Lower leg skin (tissue), 3 donors: ENCODE measurements at regions not wholly inside any gene's neighbourhood (a gene's known extent, or its start where the extent isn't known, plus 50 kb on each side); places are given as distances from the start of the nearest gene placed in this dataset.

ENCODE experiments used
- POLR2A ChIP-seq, 2 donors: fragments of 450-650 bp; IDR thresholded peaks; one replicate each; pipeline ENCODE4 v1.6.1; 2016 to 2017; ENCODE audit warnings: antibody characterized with exemption in 2 of 2, mild to moderate bottlenecking in 1 of 2, moderate library complexity in 1 of 2
- TF ChIP-seq, protein P1 (sequence below), 3 donors: fragments of 450-650 bp; IDR thresholded peaks; one replicate each; pipeline ENCODE4 v1.5.1; 2016; ENCODE audit warnings: antibody characterized with exemption in 3 of 3, mild to moderate bottlenecking in 3 of 3, moderate library complexity in 2 of 3

DNA sequence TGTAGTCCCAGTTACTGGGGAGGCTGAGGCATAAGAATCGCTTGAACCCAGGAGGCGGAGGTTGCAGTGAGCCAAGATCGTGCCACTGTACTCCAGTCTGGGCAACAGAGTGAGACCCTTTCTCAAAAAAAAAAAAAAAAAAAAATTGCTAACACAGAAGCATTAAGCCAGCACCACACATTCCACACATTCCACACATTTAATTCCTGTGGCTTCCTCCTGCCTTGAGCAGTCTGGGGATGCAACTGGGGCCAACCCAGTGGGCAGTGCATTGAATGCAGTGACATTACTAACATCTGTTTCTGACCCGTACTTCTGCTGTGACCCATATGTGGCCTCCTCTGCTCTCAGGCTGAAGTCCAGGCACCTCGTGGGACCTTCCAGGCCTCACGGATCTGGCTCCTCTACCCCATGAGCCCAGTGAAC is 107.0 kb downstream of the BCL2L11 start:
- TF ChIP-seq, protein P1, sequence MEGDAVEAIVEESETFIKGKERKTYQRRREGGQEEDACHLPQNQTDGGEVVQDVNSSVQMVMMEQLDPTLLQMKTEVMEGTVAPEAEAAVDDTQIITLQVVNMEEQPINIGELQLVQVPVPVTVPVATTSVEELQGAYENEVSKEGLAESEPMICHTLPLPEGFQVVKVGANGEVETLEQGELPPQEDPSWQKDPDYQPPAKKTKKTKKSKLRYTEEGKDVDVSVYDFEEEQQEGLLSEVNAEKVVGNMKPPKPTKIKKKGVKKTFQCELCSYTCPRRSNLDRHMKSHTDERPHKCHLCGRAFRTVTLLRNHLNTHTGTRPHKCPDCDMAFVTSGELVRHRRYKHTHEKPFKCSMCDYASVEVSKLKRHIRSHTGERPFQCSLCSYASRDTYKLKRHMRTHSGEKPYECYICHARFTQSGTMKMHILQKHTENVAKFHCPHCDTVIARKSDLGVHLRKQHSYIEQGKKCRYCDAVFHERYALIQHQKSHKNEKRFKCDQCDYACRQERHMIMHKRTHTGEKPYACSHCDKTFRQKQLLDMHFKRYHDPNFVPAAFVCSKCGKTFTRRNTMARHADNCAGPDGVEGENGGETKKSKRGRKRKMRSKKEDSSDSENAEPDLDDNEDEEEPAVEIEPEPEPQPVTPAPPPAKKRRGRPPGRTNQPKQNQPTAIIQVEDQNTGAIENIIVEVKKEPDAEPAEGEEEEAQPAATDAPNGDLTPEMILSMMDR (IDR thresholded peaks at IDR 0.05), result no peak
- no peak for TF ChIP-seq POLR2A (IDR thresholded peaks at IDR 0.05)
